ENCODE measurements at regions not wholly inside any gene's neighbourhood (a gene's known extent, or its start where the extent isn't known, plus 50 kb on each side); places are given as distances from the start of the nearest gene placed in this dataset.

- no peaks in the 10 kb centered on the region; the same call in 1 of the 2 replicates for H3K9me3 ChIP-seq (ENCODE audit: insufficient read depth, low read length)
- no peak overlapping the region for H3K4me3 ChIP-seq (ENCODE audit: insufficient read depth, low read length, poor library complexity, severe bottlenecking)
- no peaks in the 10 kb centered on the region for H3K27me3 ChIP-seq (ENCODE audit: low read length)
- no peak overlapping the region for H3K4me2 ChIP-seq (ENCODE audit: low read depth, low read length, poor library complexity, severe bottlenecking)
- no peaks in the 10 kb centered on the region for H3K79me2 ChIP-seq (ENCODE audit: insufficient read depth, low read length)
- H3K9ac ChIP-seq (ENCODE audit: low read length) = no peak overlapping the region
- no peak overlapping the region for H2AFZ ChIP-seq (ENCODE audit: low read depth, low read length, severe bottlenecking)
- no peaks in the 10 kb centered on the region for H4K20me1 ChIP-seq (ENCODE audit: low read depth, low read length)
- H3K9me2 ChIP-seq (replicated peaks; ENCODE audit: insufficient read depth, low read length) = no peaks in the 10 kb centered on the region
- TF ChIP-seq EZH2phosphoT487 (conservative IDR thresholded peaks at IDR 0.05; ENCODE audit: low read length) = no peak
- TF ChIP-seq CTCF (IDR thresholded peaks at IDR 0.05; ENCODE audit: insufficient read depth, low read length, poor library complexity, severe bottlenecking) = no peak
- no peak overlapping the region for H3K27ac ChIP-seq (ENCODE audit: low read depth, low read length)
- no peaks in the 10 kb centered on the region for H3F3A ChIP-seq (ENCODE audit: insufficient read depth)
- H3K36me3 ChIP-seq (ENCODE audit: low read length) = no peaks in the 10 kb centered on the region
Measured at GRCh38 chr11:11681536-11681935, 59.7 kb upstream of the GALNT18 start.

- no peaks in the 10 kb centered on the region for H3K27me3 ChIP-seq (ENCODE audit: low read length)
- no peak overlapping the region for H3K4me3 ChIP-seq (ENCODE audit: insufficient read depth, low read length, poor library complexity, severe bottlenecking)
- no peak overlapping the region for H3K9ac ChIP-seq (ENCODE audit: low read length)
- H3K79me2 ChIP-seq (ENCODE audit: insufficient read depth, low read length) = no peaks in the 10 kb centered on the region
- H3K27ac ChIP-seq (ENCODE audit: low read depth, low read length) = no peak overlapping the region
- H3K9me2 ChIP-seq (replicated peaks; ENCODE audit: insufficient read depth, low read length) = no peaks in the 10 kb centered on the region
- no peaks in the 10 kb centered on the region for H3F3A ChIP-seq (ENCODE audit: insufficient read depth)
- no peaks in the 10 kb centered on the region for H4K20me1 ChIP-seq (ENCODE audit: low read depth, low read length)
- no peaks in the 10 kb centered on the region for H3K36me3 ChIP-seq (ENCODE audit: low read length)
- no peak overlapping the region for H3K4me2 ChIP-seq (ENCODE audit: low read depth, low read length, poor library complexity, severe bottlenecking)
- TF ChIP-seq CTCF (IDR thresholded peaks at IDR 0.05; ENCODE audit: insufficient read depth, low read length, poor library complexity, severe bottlenecking) (no peak), EZH2phosphoT487 (conservative IDR thresholded peaks at IDR 0.05; ENCODE audit: low read length) (no peak)
- H3K9me3 ChIP-seq (ENCODE audit: insufficient read depth, low read length) = no peaks in the 10 kb centered on the region
- H2AFZ ChIP-seq (ENCODE audit: low read depth, low read length, severe bottlenecking) = no peak overlapping the region
Measured at GRCh38 chr11:11677672-11678356, 56.0 kb upstream of the GALNT18 start.

- TF ChIP-seq CTCF (IDR thresholded peaks at IDR 0.05; ENCODE audit: insufficient read depth, low read length, poor library complexity, severe bottlenecking) = no peak
- TF ChIP-seq EZH2phosphoT487 (conservative IDR thresholded peaks at IDR 0.05; ENCODE audit: low read length) = no peak
- H3K9ac ChIP-seq (ENCODE audit: low read length) = no peak overlapping the region
- H2AFZ ChIP-seq (ENCODE audit: low read depth, low read length, severe bottlenecking) = no peak overlapping the region
- H4K20me1 ChIP-seq (ENCODE audit: low read depth, low read length) = no peaks in the 10 kb centered on the region
- H3K36me3 ChIP-seq (ENCODE audit: low read length) = no peaks in the 10 kb centered on the region
- no peaks in the 10 kb centered on the region for H3K9me2 ChIP-seq (replicated peaks; ENCODE audit: insufficient read depth, low read length)
- no peak overlapping the region for H3K4me2 ChIP-seq (ENCODE audit: low read depth, low read length, poor library complexity, severe bottlenecking)
- no peaks in the 10 kb centered on the region for H3K79me2 ChIP-seq (ENCODE audit: insufficient read depth, low read length)
- H3K4me3 ChIP-seq (ENCODE audit: insufficient read depth, low read length, poor library complexity, severe bottlenecking) = no peak overlapping the region
- no peak overlapping the region for H3K27ac ChIP-seq (ENCODE audit: low read depth, low read length)
- H3F3A ChIP-seq (ENCODE audit: insufficient read depth) = no peaks in the 10 kb centered on the region
- no peaks in the 10 kb centered on the region for H3K9me3 ChIP-seq (ENCODE audit: insufficient read depth, low read length)
- no peaks in the 10 kb centered on the region for H3K27me3 ChIP-seq (ENCODE audit: low read length)
Measured at GRCh38 chr11:11675671-11676181, 53.9 kb upstream of the GALNT18 start.
